IMR-90 (cell line): ENCODE measurements at regions not wholly inside any gene's neighbourhood (a gene's known extent, or its start where the extent isn't known, plus 50 kb on each side); places are given as distances from the start of the nearest gene placed in this dataset.

Source experiments
- ATAC-seq: fragments of 200-7000 bp; cut with Tn5 transposase; 2 replicates; pipeline ENCODE4 v1.9.1; 2020; ENCODE audit warnings: low read depth, mild to moderate bottlenecking, moderate library complexity
- BruUV-seq: library from RNA; stranded (reverse); fragments of 400-500 nt; replicated peaks from 2 replicates; lab custom pipeline; 2021; lab: Mats Ljungman, UMichigan
- CTCF ChIA-PET: fragments of 300-600 bp; formaldehyde crosslinking; extraction: SDS; loops from one replicate; lab custom pipeline; 2021; ENCODE audit warnings: antibody characterized with exemption; lab: Yijun Ruan, JAX
- POLR2A ChIA-PET: fragments of 300-600 bp; sonication (Branson Sonifier 250); formaldehyde crosslinking; loops from one replicate; lab custom pipeline; 2022; ENCODE audit warnings: antibody characterized with exemption; ENCODE audit not compliant: unreplicated experiment; lab: Charles Lee
- DNase-seq: peaks from one replicate; pipeline ENCODE4 v3.0.0; 2013
- H2AFZ ChIP-seq: replicated peaks from 2 replicates; pipeline ENCODE3; 2013; ENCODE audit warnings: low read length, mild to moderate bottlenecking; ENCODE audit not compliant: poor library complexity
- H2AK5ac ChIP-seq: 2 replicates; pipeline ENCODE4 v1.6.1; 2013; ENCODE audit warnings: low read depth, low read length, inconsistent platforms
- H2AK9ac ChIP-seq: replicated peaks from 2 replicates; pipeline ENCODE3; 2013; ENCODE audit warnings: mild to moderate bottlenecking, low read depth, low read length, moderate library complexity; ENCODE audit not compliant: poor library complexity
- H2BK120ac ChIP-seq: 2 replicates; pipeline ENCODE4 v1.6.1; 2013; ENCODE audit warnings: low read depth, low read length, inconsistent platforms
- H2BK15ac ChIP-seq: 3 replicates; pipeline ENCODE4 v1.6.1; 2013; ENCODE audit warnings: low read depth, low read length, inconsistent platforms
- H2BK20ac ChIP-seq: 2 replicates; pipeline ENCODE4 v1.6.1; 2013; ENCODE audit warnings: low read depth, mild to moderate bottlenecking, inconsistent platforms, low read length, moderate library complexity
- H2BK5ac ChIP-seq: 2 replicates; pipeline ENCODE4 v1.6.1; 2013; ENCODE audit warnings: mild to moderate bottlenecking, low read depth, low read length, inconsistent platforms; ENCODE audit not compliant: poor library complexity, severe bottlenecking
- H3K14ac ChIP-seq: replicated peaks from 2 replicates; pipeline ENCODE4 v1.6.1; 2013; ENCODE audit warnings: low read depth, low read length, inconsistent platforms
- H3K18ac ChIP-seq: 2 replicates; pipeline ENCODE4 v1.6.1; 2013; ENCODE audit warnings: low read depth, low read length, control low read depth
- H3K23ac ChIP-seq: 2 replicates; pipeline ENCODE4 v1.6.1; 2013; ENCODE audit warnings: low read depth, low read length, inconsistent platforms
- H3K27ac ChIP-seq: 2 replicates; pipeline ENCODE4 v1.5.1; 2013; ENCODE audit warnings: mild to moderate bottlenecking, control low read depth, low read length; ENCODE audit not compliant: insufficient read depth
- H3K27me3 ChIP-seq: 2 replicates; pipeline ENCODE4 v1.6.1; 2013; ENCODE audit warnings: low read length; ENCODE audit not compliant: control insufficient read depth, insufficient read depth
- H3K36me3 ChIP-seq: 2 replicates; pipeline ENCODE4 v1.6.1; 2013; ENCODE audit warnings: low read length, mixed read lengths; ENCODE audit not compliant: control insufficient read depth, insufficient read depth
- H3K4ac ChIP-seq: 2 replicates; pipeline ENCODE4 v1.6.1; 2013; ENCODE audit warnings: low read depth, low read length, inconsistent platforms
- H3K4me1 ChIP-seq: 2 replicates; pipeline ENCODE4 v1.6.1; 2013; ENCODE audit warnings: low read length, mixed read lengths; ENCODE audit not compliant: control insufficient read depth, insufficient read depth
- H3K4me2 ChIP-seq: 2 replicates; pipeline ENCODE4 v1.6.1; 2013; ENCODE audit warnings: low read depth, mild to moderate bottlenecking, control low read depth, low read length, moderate library complexity
- H3K4me3 ChIP-seq: 2 replicates; pipeline ENCODE4 v1.5.1; 2013; ENCODE audit warnings: low read depth, mild to moderate bottlenecking, control low read depth, low read length, moderate library complexity; ENCODE audit not compliant: insufficient read depth
- H3K56ac ChIP-seq: 2 replicates; pipeline ENCODE4 v1.6.1; 2013; ENCODE audit warnings: low read length, inconsistent platforms; ENCODE audit not compliant: insufficient read depth; ENCODE audit errors: extremely low read depth
- H3K79me1 ChIP-seq, 2 experiments: 2 replicates each; pipeline ENCODE4 v1.6.1; 2013; ENCODE audit warnings: low read length in 2 of 2, inconsistent platforms in 1 of 2, low read depth in 1 of 2
- H3K9ac ChIP-seq: 2 replicates; pipeline ENCODE4 v1.6.1; 2013; ENCODE audit warnings: low read depth, low read length, control low read depth
- H3K9me1 ChIP-seq: 2 replicates; pipeline ENCODE4 v1.6.1; 2013; ENCODE audit warnings: low read length, inconsistent platforms; ENCODE audit not compliant: insufficient read depth
- H3K9me3 ChIP-seq: 2 replicates; pipeline ENCODE4 v1.6.1; 2013; ENCODE audit warnings: low read length; ENCODE audit not compliant: control insufficient read depth, insufficient read depth
- H4K20me1 ChIP-seq: 2 replicates; pipeline ENCODE4 v1.6.1; 2013; ENCODE audit warnings: low read length, inconsistent platforms; ENCODE audit not compliant: insufficient read depth
- H4K5ac ChIP-seq: 2 replicates; pipeline ENCODE4 v1.6.1; 2013; ENCODE audit warnings: mild to moderate bottlenecking, low read depth, low read length, control low read depth
- H4K8ac ChIP-seq, 2 experiments: 2 replicates each; pipeline ENCODE4 v1.6.1; 2013; ENCODE audit warnings: low read depth in 2 of 2, low read length in 2 of 2, control low read depth in 1 of 2, inconsistent platforms in 1 of 2
- H4K91ac ChIP-seq: 2 replicates; pipeline ENCODE4 v1.6.1; 2013; ENCODE audit warnings: low read depth, low read length, inconsistent platforms; ENCODE audit not compliant: insufficient read depth
- FOS ChIP-seq: fragments of 150-350 bp; IDR thresholded peaks from 2 replicates; pipeline ENCODE4 v1.6.1; 2016; ENCODE audit warnings: low read depth, low read length
- RCOR1 ChIP-seq: IDR thresholded peaks from 2 replicates; pipeline ENCODE4 v1.6.1; 2012; ENCODE audit warnings: mild to moderate bottlenecking, low read length, improper control_type of control experiment; ENCODE audit not compliant: insufficient replicate concordance
- WGBS, 2 experiments: methylation state at CpG; one replicate each; pipeline versions ENCODE4 v1.1.5 to v1.1.7; 2013; ENCODE audit warnings: missing lambda C conversion rate in 2 of 2; ENCODE audit not compliant: insufficient read length in 1 of 2; ENCODE audit errors: extremely low coverage in 2 of 2; 5-methylcytosine and 5-hydroxymethylcytosine counted together
- dilution Hi-C: fragments of 300-500 bp; cut with HindIII; formaldehyde crosslinking; loops from one replicate; pipeline ENCODE4 v1.14.3; 2018; ENCODE audit warnings: low sequenced_read_pairs; ENCODE audit not compliant: unreplicated experiment
- in situ Hi-C: fragments of 300-500 bp; cut with MboI; formaldehyde crosslinking; loops from 3 replicates; pipeline ENCODE4 v1.14.3; 2019; ENCODE audit warnings: low sequenced_read_pairs, inconsistent platforms, mixed read lengths
- intact Hi-C: fragments of 100-400 bp; cut with micrococcal nuclease; formaldehyde crosslinking; loops from 2 replicates; pipeline ENCODE4 v1.10.0; 2022

GRCh38 chr5:108638021-108638420 lies 109.7 kb upstream of the FER start:
- no peak for TF ChIP-seq FOS
- TF ChIP-seq RCOR1 = no peak
- ChIA-PET CTCF (interaction anchor here (0.6 kb wide), 2 partner anchors 12 to 1058 kb away, joined by 3 read pairs; no protein-coding TSS in a partner anchor), POLR2A (no interaction called here)
- no peaks in the 10 kb centered on the region for H3K79me1 ChIP-seq
- no peak overlapping the region for H2BK120ac ChIP-seq
- no peak overlapping the region for H3K9ac ChIP-seq
- no TSS peak for BruUV-seq
- H2AFZ ChIP-seq = no peak overlapping the region
- no peak overlapping the region for H4K8ac ChIP-seq
- H3K9me3 ChIP-seq = no peaks in the 10 kb centered on the region
- dilution Hi-C loops (no loop called here), in situ Hi-C loops (no loop called here), intact Hi-C loops (no loop called here)
- no peak overlapping the region for H2BK20ac ChIP-seq
- H3K4ac ChIP-seq = no peak overlapping the region
- no peak overlapping the region for H2AK9ac ChIP-seq
- peaks cover 5% of the 10 kb centered on the region; the same call in 1 of the 2 replicates for H3K4me1 ChIP-seq
- no peak overlapping the region for H4K91ac ChIP-seq
- H3K14ac ChIP-seq = no peak overlapping the region
- H3K4me3 ChIP-seq = no peak overlapping the region
- ATAC-seq (no peak), DNase-seq (no peak)
- no peak overlapping the region for H3K23ac ChIP-seq
- no peak overlapping the region for H3K56ac ChIP-seq
- H3K18ac ChIP-seq = no peak overlapping the region
- H4K20me1 ChIP-seq = no peaks in the 10 kb centered on the region
- H3K27me3 ChIP-seq = no peaks in the 10 kb centered on the region
- no peak overlapping the region for H2BK15ac ChIP-seq
- no peak overlapping the region for H3K4me2 ChIP-seq
- H2AK5ac ChIP-seq = no peak overlapping the region
- no peaks in the 10 kb centered on the region; the same call in 1 of the 2 replicates for H3K9me1 ChIP-seq
- H3K36me3 ChIP-seq = no peaks in the 10 kb centered on the region
- no peak overlapping the region for H2BK5ac ChIP-seq
- no CpG with 5 or more reads among the region's 2 CpGs for WGBS, 2 experiments
- H3K27ac ChIP-seq = no peak overlapping the region
- no peak overlapping the region for H4K5ac ChIP-seq
